Kidney (tissue), 13 donors: ENCODE measurements at regions not wholly inside any gene's neighbourhood (a gene's known extent, or its start where the extent isn't known, plus 50 kb on each side); places are given as distances from the start of the nearest gene placed in this dataset.

Experiments
- DNase-seq, 5 donors: peaks; one replicate each; pipeline ENCODE4 v3.0.0-alpha.2; 2013 to 2020
- FAIRE-seq: peaks from 2 replicates; lab custom pipeline; 2012; peaks lifted over from hg19 to GRCh38; lab: Jason Lieb, UNC
- H3K27ac ChIP-seq, 2 donors: one replicate each; pipeline ENCODE4 v1.7.0; 2013; ENCODE audit warnings: low read depth in 2 of 2, low read length in 2 of 2, inconsistent platforms in 1 of 2
- H3K27me3 ChIP-seq: one replicate; pipeline ENCODE4 v1.7.1; 2013; ENCODE audit warnings: low read length, inconsistent platforms; ENCODE audit not compliant: control insufficient read depth, insufficient read depth
- H3K36me3 ChIP-seq, 3 donors: one replicate each; pipeline versions ENCODE4 v1.7.0 to v1.7.1; 2013; ENCODE audit warnings: low read length in 3 of 3, control low read depth in 1 of 3, inconsistent platforms in 1 of 3; ENCODE audit not compliant: insufficient read depth in 3 of 3, control insufficient read depth in 2 of 3
- H3K4me1 ChIP-seq, 3 donors: one replicate each; pipeline versions ENCODE4 v1.7.0 to v1.7.1; 2013; ENCODE audit warnings: low read length in 3 of 3, inconsistent platforms in 1 of 3, low read depth in 1 of 3; ENCODE audit not compliant: control insufficient read depth in 2 of 3, insufficient read depth in 2 of 3
- H3K4me3 ChIP-seq, 3 donors: one replicate each; pipeline versions ENCODE4 v1.7.0 to v1.8.1; 2013; ENCODE audit warnings: low read length in 3 of 3, control low read depth in 1 of 3, inconsistent platforms in 1 of 3
- H3K9ac ChIP-seq, 3 donors: one replicate each; pipeline versions ENCODE4 v1.7.0 to v1.7.1; 2013; ENCODE audit warnings: low read length in 3 of 3, control low read depth in 1 of 3, inconsistent platforms in 1 of 3
- H3K9me3 ChIP-seq, 3 donors: one replicate each; pipeline versions ENCODE4 v1.7.0 to v1.7.1; 2013; ENCODE audit warnings: low read length in 3 of 3, control low read depth in 1 of 3, inconsistent platforms in 1 of 3; ENCODE audit not compliant: control insufficient read depth in 2 of 3, insufficient read depth in 1 of 3
- intact Hi-C: fragments of 100-400 bp; cut with DNase I; formaldehyde crosslinking; loops from one replicate; pipeline ENCODE4 v1.11.1; 2022
- TF ChIP-seq, protein P1 (sequence below): IDR thresholded peaks from 3 replicates; pipeline ENCODE4 v1.5.1; 2012; ENCODE audit warnings: mild to moderate bottlenecking, moderate library complexity, borderline replicate concordance; ENCODE audit not compliant: insufficient read depth; ENCODE audit errors: extremely low read depth
- donor health status: control.
- donor health status: control.
- donor health status: control.
- donor health status: control.
- donor health status: control.
- donor health status: DM: yes; HTN: yes; CAD: no.
- donor health status: Normal renal cell carcinoma (clear cell type).

DNA sequence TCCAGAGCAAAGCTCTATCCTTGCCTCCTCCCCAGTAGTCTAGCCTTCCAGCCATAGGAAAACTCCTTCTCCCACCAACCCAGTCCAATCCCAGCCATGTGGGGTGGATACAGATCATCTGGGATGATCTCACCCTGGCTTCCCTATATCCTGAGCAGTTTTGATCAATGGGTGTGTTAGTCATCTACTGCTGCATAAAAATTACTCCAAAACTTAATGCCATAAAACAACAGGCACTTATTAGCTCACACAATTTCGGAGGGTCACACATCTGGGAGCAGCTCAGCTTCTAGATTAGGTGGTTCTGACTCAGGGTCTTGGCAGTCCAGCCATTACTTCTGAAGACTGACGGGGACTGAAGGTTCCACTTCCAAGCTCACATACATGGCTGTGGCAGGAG, 190.4 kb downstream of the SPP2 start:
- Histone ChIP-seq H3K4me1 (peaks cover 0 to 4% (median 0%) of the 10 kb centered on the region in 3 donors), H3K27me3 (no peaks in the 10 kb centered on the region), H3K4me3 (no peak overlapping the region), H3K36me3 (no peaks in the 10 kb centered on the region), H3K9ac (no peak overlapping the region), H3K9me3 (peaks cover 0 to 2% (median 0%) of the 10 kb centered on the region in 3 donors), H3K27ac (no peak overlapping the region)
- DNase-seq (no peak), FAIRE-seq (no peak)
- TF ChIP-seq, protein P1, sequence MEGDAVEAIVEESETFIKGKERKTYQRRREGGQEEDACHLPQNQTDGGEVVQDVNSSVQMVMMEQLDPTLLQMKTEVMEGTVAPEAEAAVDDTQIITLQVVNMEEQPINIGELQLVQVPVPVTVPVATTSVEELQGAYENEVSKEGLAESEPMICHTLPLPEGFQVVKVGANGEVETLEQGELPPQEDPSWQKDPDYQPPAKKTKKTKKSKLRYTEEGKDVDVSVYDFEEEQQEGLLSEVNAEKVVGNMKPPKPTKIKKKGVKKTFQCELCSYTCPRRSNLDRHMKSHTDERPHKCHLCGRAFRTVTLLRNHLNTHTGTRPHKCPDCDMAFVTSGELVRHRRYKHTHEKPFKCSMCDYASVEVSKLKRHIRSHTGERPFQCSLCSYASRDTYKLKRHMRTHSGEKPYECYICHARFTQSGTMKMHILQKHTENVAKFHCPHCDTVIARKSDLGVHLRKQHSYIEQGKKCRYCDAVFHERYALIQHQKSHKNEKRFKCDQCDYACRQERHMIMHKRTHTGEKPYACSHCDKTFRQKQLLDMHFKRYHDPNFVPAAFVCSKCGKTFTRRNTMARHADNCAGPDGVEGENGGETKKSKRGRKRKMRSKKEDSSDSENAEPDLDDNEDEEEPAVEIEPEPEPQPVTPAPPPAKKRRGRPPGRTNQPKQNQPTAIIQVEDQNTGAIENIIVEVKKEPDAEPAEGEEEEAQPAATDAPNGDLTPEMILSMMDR: no peak
- intact Hi-C loops: no loop called here

DNA sequence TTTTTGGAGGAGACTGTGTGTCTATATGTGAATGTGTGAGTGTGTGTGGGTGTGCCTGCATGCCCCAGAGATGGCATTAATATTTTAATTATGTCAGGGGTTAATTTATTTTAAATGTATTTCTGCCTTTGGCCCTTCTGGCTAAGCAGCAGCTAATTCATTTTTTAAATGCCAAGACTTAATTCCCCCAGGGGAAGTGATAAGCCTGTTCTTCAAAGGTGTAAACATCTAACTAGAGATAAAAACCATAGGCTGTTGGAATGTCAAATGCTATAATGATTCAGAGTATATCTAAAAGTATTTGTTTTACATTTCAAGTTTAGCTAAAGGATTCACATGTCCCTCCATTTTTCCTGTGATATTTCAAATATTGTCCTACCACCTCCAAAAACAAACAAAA, 184.7 kb downstream of the SPP2 start:
- intact Hi-C loops: no loop called here
- DNase-seq: no peak
- no peak overlapping the region for H3K4me3 ChIP-seq
- no peak overlapping the region for H3K27ac ChIP-seq
- TF ChIP-seq, protein P1: no peak
- no peaks in the 10 kb centered on the region for H3K36me3 ChIP-seq
- H3K4me1 ChIP-seq: no peaks in the 10 kb centered on the region
- peaks cover 0 to 2% (median 0%) of the 10 kb centered on the region in 3 donors for H3K9me3 ChIP-seq
- no peaks in the 10 kb centered on the region for H3K27me3 ChIP-seq
- no peak for FAIRE-seq
- H3K9ac ChIP-seq: no peak overlapping the region

- FAIRE-seq (no peak), DNase-seq (no peak)
- no peaks in the 10 kb centered on the region for H3K9me3 ChIP-seq
- H3K4me3 ChIP-seq: no peak overlapping the region
- no peaks in the 10 kb centered on the region for H3K36me3 ChIP-seq
- no peak overlapping the region for H3K27ac ChIP-seq
- no peaks in the 10 kb centered on the region for H3K4me1 ChIP-seq
- H3K9ac ChIP-seq: no peak overlapping the region
- TF ChIP-seq, protein P1: no peak
- intact Hi-C loops: no loop called here
- H3K27me3 ChIP-seq: no peaks in the 10 kb centered on the region
Measured at GRCh38 chr2:234231460-234231859, 181.0 kb downstream of the SPP2 start.

GRCh38 chr2:234219046-234219310, 168.5 kb downstream of the SPP2 start:
- no peak overlapping the region for H3K9ac ChIP-seq
- H3K4me1 ChIP-seq: peaks cover 0 to 8% (median 0%) of the 10 kb centered on the region in 3 donors
- intact Hi-C loops: no loop called here
- no peaks in the 10 kb centered on the region for H3K27me3 ChIP-seq
- DNase-seq: peak in 2 of 5 donors; percentile 5 to 16
- no peak overlapping the region for H3K27ac ChIP-seq
- no peak for FAIRE-seq
- no peak overlapping the region for H3K4me3 ChIP-seq
- no peaks in the 10 kb centered on the region for H3K36me3 ChIP-seq
- no peaks in the 10 kb centered on the region for H3K9me3 ChIP-seq
- TF ChIP-seq, protein P1: no peak
